Caco-2 (cell line): ENCODE measurements at regions not wholly inside any gene's neighbourhood (a gene's known extent, or its start where the extent isn't known, plus 50 kb on each side); places are given as distances from the start of the nearest gene placed in this dataset.

Source experiments
- BruUV-seq: library from RNA; stranded (reverse); fragments of 400-500 nt; replicated peaks from 2 replicates; lab custom pipeline; 2021; lab: Mats Ljungman, UMichigan
- CTCF ChIA-PET: fragments of 300-600 bp; sonication (Branson Sonifier 250); formaldehyde crosslinking; loops from one replicate; lab custom pipeline; 2022; ENCODE audit warnings: antibody characterized with exemption; lab: Charles Lee
- POLR2A ChIA-PET: fragments of 300-600 bp; sonication (Branson Sonifier 250); formaldehyde crosslinking; loops from one replicate; lab custom pipeline; 2022; ENCODE audit warnings: antibody characterized with exemption; lab: Charles Lee
- DNase-seq, 2 experiments: peaks; one replicate each; pipeline versions ENCODE4 v3.0.0 to v3.0.0-alpha.2; 2020 to 2022
- H3K27me3 ChIP-seq: replicated peaks from 2 replicates; pipeline ENCODE4 v1.6.0; 2011; ENCODE audit warnings: low read length; ENCODE audit not compliant: control insufficient read depth, insufficient read depth
- H3K36me3 ChIP-seq: 2 replicates; pipeline ENCODE4 v1.5.1; 2011; ENCODE audit warnings: low read length; ENCODE audit not compliant: control insufficient read depth, insufficient read depth
- H3K4me1 ChIP-seq: fragments of 250-450 bp; sonication (Bioruptor Pico); 2 replicates; pipeline ENCODE4 v1.5.1; 2020; ENCODE audit warnings: mild to moderate bottlenecking
- H3K4me3 ChIP-seq: 2 replicates; pipeline ENCODE4 v1.5.1; 2011; ENCODE audit warnings: low read depth, mild to moderate bottlenecking, control low read depth, low read length
- H3K9me3 ChIP-seq: fragments of 250-450 bp; sonication (Bioruptor Pico); 2 replicates; pipeline ENCODE4 v1.5.1; 2020; ENCODE audit warnings: mild to moderate bottlenecking, moderate library complexity
- H3K27ac Mint-ChIP-seq: one replicate; pipeline ENCODE4 v1.8.0; 2022; ENCODE audit warnings: mixed read lengths; ENCODE audit not compliant: unreplicated experiment
- H3K27me3 Mint-ChIP-seq: one replicate; pipeline ENCODE4 v1.8.0; 2022; ENCODE audit warnings: mixed read lengths; ENCODE audit not compliant: insufficient read depth, unreplicated experiment
- H3K36me3 Mint-ChIP-seq: one replicate; pipeline ENCODE4 v1.8.0; 2022; ENCODE audit warnings: mild to moderate bottlenecking, mixed read lengths; ENCODE audit not compliant: insufficient read depth, unreplicated experiment
- H3K4me1 Mint-ChIP-seq: one replicate; pipeline ENCODE4 v1.8.0; 2022; ENCODE audit warnings: low read depth, mixed read lengths; ENCODE audit not compliant: unreplicated experiment
- H3K4me3 Mint-ChIP-seq: one replicate; pipeline ENCODE4 v1.8.0; 2022; ENCODE audit warnings: mild to moderate bottlenecking, moderate library complexity, mixed read lengths; ENCODE audit not compliant: unreplicated experiment
- H3K9me3 Mint-ChIP-seq: one replicate; pipeline ENCODE4 v1.8.0; 2022; ENCODE audit warnings: mixed read lengths; ENCODE audit not compliant: unreplicated experiment
- CTCF ChIP-seq, 2 experiments: fragments of 200-600 bp in 1 of 2; IDR thresholded peaks; 1 replicate in 1 of 2; 2 replicates in 1 of 2; pipeline versions ENCODE4 v1.5.1 to v1.8.0; 2011 to 2022; ENCODE audit warnings: antibody characterized with exemption in 1 of 2, control low read depth in 1 of 2, inconsistent platforms in 1 of 2, low read depth in 1 of 2, low read length in 1 of 2, mild to moderate bottlenecking in 1 of 2, moderate library complexity in 1 of 2; ENCODE audit not compliant: insufficient read depth in 1 of 2, severe bottlenecking in 1 of 2, unreplicated experiment in 1 of 2
- intact Hi-C: fragments of 100-400 bp; cut with micrococcal nuclease; formaldehyde crosslinking; loops from one replicate; pipeline ENCODE4 v1.10.0; 2022; ENCODE audit not compliant: unreplicated experiment

GRCh38 chr12:98453070-98453469 lies 62.3 kb upstream of the TMPO start:
- Histone ChIP-seq H3K36me3 (no peaks in the 10 kb centered on the region), H3K4me1 (no peaks in the 10 kb centered on the region), H3K27me3 (no peaks in the 10 kb centered on the region), H3K4me3 (no peak overlapping the region), H3K9me3 (no peaks in the 10 kb centered on the region)
- Mint-ChIP-seq H3K9me3 (no peaks in the 10 kb centered on the region), H3K27me3 (no peaks in the 10 kb centered on the region), H3K4me3 (no peak overlapping the region), H3K36me3 (no peaks in the 10 kb centered on the region), H3K27ac (no peak overlapping the region), H3K4me1 (no peaks in the 10 kb centered on the region)
- DNase-seq, result no peak
- no TSS peak for BruUV-seq
- ChIA-PET CTCF (interaction anchor here (0.6 kb wide), 1 partner anchor 24 kb away, joined by 3 read pairs; no protein-coding TSS in a partner anchor), POLR2A (interaction anchor here (0.7 kb wide), 2 partner anchors 33 to 63 kb away, joined by 3 to 6 read pairs; partner anchors contain the start of gene TMPO)
- intact Hi-C loops, result no loop called here
- no peak for TF ChIP-seq CTCF (IDR thresholded peaks at IDR 0.05; ENCODE audit: insufficient read depth in 1 of 2, low read depth in 1 of 2, low read length in 1 of 2, severe bottlenecking in 1 of 2, unreplicated experiment in 1 of 2)

- Mint-ChIP-seq H3K4me3 (no peak overlapping the region), H3K27me3 (no peaks in the 10 kb centered on the region), H3K9me3 (no peaks in the 10 kb centered on the region), H3K4me1 (no peaks in the 10 kb centered on the region), H3K36me3 (no peaks in the 10 kb centered on the region), H3K27ac (no peak overlapping the region)
- H3K9me3 ChIP-seq, result no peaks in the 10 kb centered on the region
- H3K36me3 ChIP-seq, result no peaks in the 10 kb centered on the region
- DNase-seq, result no peak
- ChIA-PET POLR2A (no interaction called here), CTCF (interaction anchor here (0.6 kb wide), 1 partner anchor 24 kb away, joined by 3 read pairs; no protein-coding TSS in a partner anchor)
- no TSS peak for BruUV-seq
- intact Hi-C loops, result no loop called here
- no peak overlapping the region for H3K4me3 ChIP-seq
- H3K4me1 ChIP-seq, result no peaks in the 10 kb centered on the region
- no peak for TF ChIP-seq CTCF (IDR thresholded peaks at IDR 0.05; ENCODE audit: insufficient read depth in 1 of 2, low read depth in 1 of 2, low read length in 1 of 2, severe bottlenecking in 1 of 2, unreplicated experiment in 1 of 2)
- no peaks in the 10 kb centered on the region for H3K27me3 ChIP-seq
These were observed 61.9 kb upstream of the TMPO start for GRCh38 chr12:98453492-98453891.

GRCh38 chr12:98456041-98456440 lies 59.3 kb upstream of the TMPO start:
- H3K36me3 ChIP-seq, result no peaks in the 10 kb centered on the region
- DNase-seq, result no peak
- no peaks in the 10 kb centered on the region for H3K9me3 Mint-ChIP-seq
- H3K4me1 Mint-ChIP-seq, result no peaks in the 10 kb centered on the region
- no peaks in the 10 kb centered on the region for H3K27me3 ChIP-seq
- CTCF ChIA-PET, result no interaction called here
- POLR2A ChIA-PET, result no interaction called here
- H3K36me3 Mint-ChIP-seq, result no peaks in the 10 kb centered on the region
- H3K4me3 ChIP-seq, result no peak overlapping the region
- H3K27ac Mint-ChIP-seq, result peak overlapping the region; percentile 50
- TSS peak; percentile 42 for BruUV-seq
- no peak for TF ChIP-seq CTCF (IDR thresholded peaks at IDR 0.05; ENCODE audit: insufficient read depth in 1 of 2, low read depth in 1 of 2, low read length in 1 of 2, severe bottlenecking in 1 of 2, unreplicated experiment in 1 of 2)
- intact Hi-C loops, result loop anchor here (1.0 kb wide), 1 partner anchor 32 kb away; no protein-coding TSS in a partner anchor
- no peaks in the 10 kb centered on the region for H3K9me3 ChIP-seq
- no peaks in the 10 kb centered on the region for H3K27me3 Mint-ChIP-seq
- H3K4me1 ChIP-seq, result no peaks in the 10 kb centered on the region
- H3K4me3 Mint-ChIP-seq, result peak overlapping the region; percentile 78
